NCI-H748 (cell line): ENCODE measurements at regions not wholly inside any gene's neighbourhood (a gene's known extent, or its start where the extent isn't known, plus 50 kb on each side); places are given as distances from the start of the nearest gene placed in this dataset.
"Not testable (repeated sequence)": the region's sequence is repeated elsewhere in the genome, so short reads cannot be mapped to it uniquely, and the experiment has no call there.

ENCODE experiments used
- DNase-seq: peaks from one replicate; lab custom pipeline; 2025; ENCODE audit not compliant: unreplicated experiment; lab: John Stamatoyannopoulos, UW

GRCh38 chr18:61628085-61628484 lies 264.7 kb downstream of the RNF152 start:
- DNase-seq: no peak

- not testable (repeated sequence) for DNase-seq
Measured at GRCh38 chr18:61624631-61625030, 268.2 kb downstream of the RNF152 start.

GRCh38 chr18:61619783-61620182 lies 273.0 kb downstream of the RNF152 start:
- no peak for DNase-seq

- DNase-seq: no peak
Measured at GRCh38 chr18:61618816-61619215, 274.0 kb downstream of the RNF152 start.

- no peak for DNase-seq
Measured at GRCh38 chr18:61616111-61616610, 276.6 kb downstream of the RNF152 start.

- no peak for DNase-seq
Measured at GRCh38 chr18:61612517-61612916, 279.3 kb downstream of the CDH20 start.

GRCh38 chr18:61609131-61609530 lies 275.9 kb downstream of the CDH20 start:
- no peak for DNase-seq

GRCh38 chr18:61608316-61608715 lies 275.1 kb downstream of the CDH20 start:
- DNase-seq: no peak

GRCh38 chr18:61607867-61608266 lies 274.6 kb downstream of the CDH20 start:
- DNase-seq: no peak

GRCh38 chr18:61606759-61607158 lies 273.5 kb downstream of the CDH20 start:
- no peak for DNase-seq

GRCh38 chr18:61606068-61606660 lies 272.9 kb downstream of the CDH20 start:
- DNase-seq: no peak

GRCh38 chr18:61605376-61606067 lies 272.3 kb downstream of the CDH20 start:
- DNase-seq: no peak
